ENCODE measurements at regions not wholly inside any gene's neighbourhood (a gene's known extent, or its start where the extent isn't known, plus 50 kb on each side); places are given as distances from the start of the nearest gene placed in this dataset.

- Histone ChIP-seq H3K9ac (no peak overlapping the region), H3K36me3 (ENCODE audit: control insufficient read depth, insufficient read depth, low read length) (no peaks in the 10 kb centered on the region), H3K27ac (no peak overlapping the region), H3K4me2 (ENCODE audit: low read length) (no peak overlapping the region), H3K27me3 (ENCODE audit: control insufficient read depth, insufficient read depth, low read length) (no peaks in the 10 kb centered on the region), H3K4me1 (no peaks in the 10 kb centered on the region), H3K4me3 (ENCODE audit: low read depth, low read length) (no peak overlapping the region), H2AFZ (no peak overlapping the region), H3K79me2 (no peaks in the 10 kb centered on the region), H3K9me3 (ENCODE audit: control insufficient read depth, low read length) (no peaks in the 10 kb centered on the region)
- no peak for TF ChIP-seq CTCF (IDR thresholded peaks at IDR 0.05)
Observed at GRCh38 chr10:128297709-128298378, 171.6 kb upstream of the MKI67 start.

- H3K4me1 ChIP-seq = no peaks in the 10 kb centered on the region
- no peak overlapping the region for H2AFZ ChIP-seq
- no peak overlapping the region for H3K27ac ChIP-seq
- H3K36me3 ChIP-seq (ENCODE audit: control insufficient read depth, insufficient read depth, low read length) = no peaks in the 10 kb centered on the region
- H3K9ac ChIP-seq = no peak overlapping the region
- TF ChIP-seq CTCF (IDR thresholded peaks at IDR 0.05) = no peak
- H3K4me2 ChIP-seq (ENCODE audit: low read length) = no peak overlapping the region
- no peaks in the 10 kb centered on the region for H3K79me2 ChIP-seq
- H3K4me3 ChIP-seq (ENCODE audit: low read depth, low read length) = no peak overlapping the region
- H3K9me3 ChIP-seq (ENCODE audit: control insufficient read depth, low read length) = no peaks in the 10 kb centered on the region
- no peaks in the 10 kb centered on the region for H3K27me3 ChIP-seq (ENCODE audit: control insufficient read depth, insufficient read depth, low read length)
Observed at GRCh38 chr10:128298587-128298986, 172.4 kb upstream of the MKI67 start.

DNA sequence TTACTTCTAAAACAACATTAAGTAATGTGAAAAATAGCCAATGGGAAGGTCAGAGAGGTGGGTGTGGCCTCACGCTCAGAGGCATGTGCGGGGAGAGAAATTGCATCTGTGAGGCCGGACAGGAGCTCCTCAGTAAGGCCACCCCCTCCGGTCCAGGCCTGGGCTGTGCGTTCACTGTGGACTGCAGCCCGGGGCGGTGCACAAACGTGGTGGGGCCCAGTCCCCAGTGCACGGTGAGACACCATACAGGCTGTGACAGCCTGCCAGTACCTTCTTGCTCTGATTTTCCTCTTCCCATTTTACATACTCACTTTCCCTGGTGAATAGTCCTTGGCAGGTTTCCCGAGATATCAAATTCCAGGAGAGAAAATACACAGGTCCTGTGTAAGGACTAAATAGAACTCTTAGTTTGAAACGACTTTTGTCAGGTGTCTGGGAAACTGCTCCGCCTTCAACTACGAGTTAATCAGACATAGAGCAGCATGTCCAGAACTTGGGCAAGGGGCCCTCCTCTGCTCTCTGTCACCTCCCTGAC is 174.1 kb upstream of the MKI67 start:
- Histone ChIP-seq H3K9ac (no peak overlapping the region), H3K4me1 (no peaks in the 10 kb centered on the region), H3K4me2 (ENCODE audit: low read length) (no peak overlapping the region), H2AFZ (no peak overlapping the region), H3K79me2 (no peaks in the 10 kb centered on the region), H3K27me3 (ENCODE audit: control insufficient read depth, insufficient read depth, low read length) (no peaks in the 10 kb centered on the region), H3K9me3 (ENCODE audit: control insufficient read depth, low read length) (no peaks in the 10 kb centered on the region), H3K36me3 (ENCODE audit: control insufficient read depth, insufficient read depth, low read length) (no peaks in the 10 kb centered on the region), H3K4me3 (ENCODE audit: low read depth, low read length) (no peak overlapping the region), H3K27ac (no peak overlapping the region)
- TF ChIP-seq CTCF (IDR thresholded peaks at IDR 0.05) = no peak

- H3K4me1 ChIP-seq = no peaks in the 10 kb centered on the region
- H3K27me3 ChIP-seq (ENCODE audit: control insufficient read depth, insufficient read depth, low read length) = no peaks in the 10 kb centered on the region
- no peak overlapping the region for H3K9ac ChIP-seq
- no peaks in the 10 kb centered on the region for H3K9me3 ChIP-seq (ENCODE audit: control insufficient read depth, low read length)
- H2AFZ ChIP-seq = no peak overlapping the region
- TF ChIP-seq CTCF (IDR thresholded peaks at IDR 0.05) = no peak
- no peak overlapping the region for H3K4me3 ChIP-seq (ENCODE audit: low read depth, low read length)
- H3K36me3 ChIP-seq (ENCODE audit: control insufficient read depth, insufficient read depth, low read length) = no peaks in the 10 kb centered on the region
- no peak overlapping the region for H3K27ac ChIP-seq
- no peaks in the 10 kb centered on the region for H3K79me2 ChIP-seq
- no peak overlapping the region for H3K4me2 ChIP-seq (ENCODE audit: low read length)
Observed at GRCh38 chr10:128301051-128301450, 174.8 kb upstream of the MKI67 start.

- H3K9me3 ChIP-seq (ENCODE audit: control insufficient read depth, low read length) = no peaks in the 10 kb centered on the region
- H3K4me2 ChIP-seq (ENCODE audit: low read length) = no peak overlapping the region
- no peak overlapping the region for H2AFZ ChIP-seq
- no peak overlapping the region for H3K9ac ChIP-seq
- no peak overlapping the region for H3K4me3 ChIP-seq (ENCODE audit: low read depth, low read length)
- no peaks in the 10 kb centered on the region for H3K36me3 ChIP-seq (ENCODE audit: control insufficient read depth, insufficient read depth, low read length)
- no peaks in the 10 kb centered on the region for H3K4me1 ChIP-seq
- no peaks in the 10 kb centered on the region for H3K27me3 ChIP-seq (ENCODE audit: control insufficient read depth, insufficient read depth, low read length)
- H3K79me2 ChIP-seq = no peaks in the 10 kb centered on the region
- no peak for TF ChIP-seq CTCF (IDR thresholded peaks at IDR 0.05)
- no peak overlapping the region for H3K27ac ChIP-seq
Observed at GRCh38 chr10:128302808-128303207, 176.6 kb upstream of the MKI67 start.

All from parathyroid adenoma (tissue), 2 donors.